ENCODE measurements at regions not wholly inside any gene's neighbourhood (a gene's known extent, or its start where the extent isn't known, plus 50 kb on each side); places are given as distances from the start of the nearest gene placed in this dataset.

- no peak for DNase-seq
- Mint-ChIP-seq H3K27me3 (peaks cover 1% of the 10 kb centered on the region), H3K4me1 (peaks cover 38% of the 10 kb centered on the region), H3K4me3 (no peak overlapping the region), H3K36me3 (ENCODE audit: low read depth) (peaks cover 11% of the 10 kb centered on the region), H3K9me3 (peaks cover 7% of the 10 kb centered on the region), H3K27ac (no peak overlapping the region)
- CTCF ChIA-PET, result interaction anchor here (1.0 to 1.4 kb wide), 2 partner anchors 9 to 11 kb away, joined by 3 to 4 read pairs; no protein-coding TSS in a partner anchor
- POLR2A ChIA-PET, result no interaction called here
Observed at GRCh38 chr13:40383132-40383531, 283.3 kb downstream of the FOXO1 start.

- H3K9me3 Mint-ChIP-seq, result peaks cover 7% of the 10 kb centered on the region
- ChIA-PET CTCF (interaction anchor here (1.0 to 1.4 kb wide), 2 partner anchors 8 to 12 kb away, joined by 3 to 4 read pairs; no protein-coding TSS in a partner anchor), POLR2A (no interaction called here)
- H3K27ac Mint-ChIP-seq, result no peak overlapping the region
- peaks cover 44% of the 10 kb centered on the region for H3K4me1 Mint-ChIP-seq
- DNase-seq, result no peak
- peaks cover 1% of the 10 kb centered on the region for H3K27me3 Mint-ChIP-seq
- no peak overlapping the region for H3K4me3 Mint-ChIP-seq
- H3K36me3 Mint-ChIP-seq (ENCODE audit: low read depth), result peaks cover 13% of the 10 kb centered on the region
Observed at GRCh38 chr13:40383885-40384284, 282.6 kb downstream of the FOXO1 start.

GRCh38 chr13:40384976-40385857 is 281.2 kb downstream of the FOXO1 start:
- peaks cover 5% of the 10 kb centered on the region for H3K9me3 Mint-ChIP-seq
- DNase-seq, result no peak
- POLR2A ChIA-PET, result no interaction called here
- peak overlapping the region; percentile 14 for H3K27ac Mint-ChIP-seq
- CTCF ChIA-PET, result interaction anchor here (0.6 to 0.7 kb wide), 2 partner anchors 398 to 454 kb away, joined by 3 read pairs; no protein-coding TSS in a partner anchor
- peaks cover 15% of the 10 kb centered on the region for H3K36me3 Mint-ChIP-seq (ENCODE audit: low read depth)
- no peaks in the 10 kb centered on the region for H3K27me3 Mint-ChIP-seq
- no peak overlapping the region for H3K4me3 Mint-ChIP-seq
- peaks cover 52% of the 10 kb centered on the region for H3K4me1 Mint-ChIP-seq

- H3K4me1 Mint-ChIP-seq, result peaks cover 58% of the 10 kb centered on the region
- peak overlapping the region; percentile 82 for H3K27ac Mint-ChIP-seq
- DNase-seq, result no peak
- no peak overlapping the region for H3K4me3 Mint-ChIP-seq
- no peaks in the 10 kb centered on the region for H3K27me3 Mint-ChIP-seq
- CTCF ChIA-PET, result no interaction called here
- POLR2A ChIA-PET, result no interaction called here
- peaks cover 5% of the 10 kb centered on the region for H3K9me3 Mint-ChIP-seq
- H3K36me3 Mint-ChIP-seq (ENCODE audit: low read depth), result peaks cover 15% of the 10 kb centered on the region
Observed at GRCh38 chr13:40385858-40386180, 280.6 kb downstream of the FOXO1 start.

GRCh38 chr13:40386586-40386985 is 279.9 kb downstream of the FOXO1 start:
- Mint-ChIP-seq H3K9me3 (peaks cover 5% of the 10 kb centered on the region), H3K27me3 (no peaks in the 10 kb centered on the region), H3K36me3 (ENCODE audit: low read depth) (peaks cover 15% of the 10 kb centered on the region), H3K4me3 (no peak overlapping the region), H3K27ac (no peak overlapping the region), H3K4me1 (peaks cover 61% of the 10 kb centered on the region)
- ChIA-PET POLR2A (no interaction called here), CTCF (interaction anchor here (0.7 to 0.9 kb wide), 2 partner anchors 106 to 285 kb away, joined by 3 read pairs; no protein-coding TSS in a partner anchor)
- DNase-seq, result no peak

GRCh38 chr13:40387775-40388174 is 278.7 kb downstream of the FOXO1 start:
- DNase-seq, result no peak
- H3K4me3 Mint-ChIP-seq, result peak overlapping the region; percentile 33
- H3K9me3 Mint-ChIP-seq, result peaks cover 5% of the 10 kb centered on the region
- no peaks in the 10 kb centered on the region for H3K27me3 Mint-ChIP-seq
- peaks cover 15% of the 10 kb centered on the region for H3K36me3 Mint-ChIP-seq (ENCODE audit: low read depth)
- H3K4me1 Mint-ChIP-seq, result peaks cover 58% of the 10 kb centered on the region
- peak overlapping the region; percentile 81 for H3K27ac Mint-ChIP-seq
- POLR2A ChIA-PET, result no interaction called here
- CTCF ChIA-PET, result no interaction called here

- ChIA-PET CTCF (no interaction called here), POLR2A (interaction anchor here (0.6 kb wide), 1 partner anchor 279 kb away, joined by 4 read pairs; no protein-coding TSS in a partner anchor)
- DNase-seq, result peak; percentile 91
- Mint-ChIP-seq H3K4me1 (peaks cover 55% of the 10 kb centered on the region), H3K36me3 (ENCODE audit: low read depth) (peaks cover 15% of the 10 kb centered on the region), H3K27me3 (no peaks in the 10 kb centered on the region), H3K9me3 (peaks cover 5% of the 10 kb centered on the region), H3K27ac (peak overlapping the region; percentile 96), H3K4me3 (peak overlapping the region; percentile 68)
Observed at GRCh38 chr13:40388617-40389016, 277.8 kb downstream of the FOXO1 start.

- Mint-ChIP-seq H3K9me3 (peaks cover 5% of the 10 kb centered on the region), H3K27me3 (no peaks in the 10 kb centered on the region), H3K27ac (peak overlapping the region; percentile 96), H3K36me3 (ENCODE audit: low read depth) (peaks cover 17% of the 10 kb centered on the region), H3K4me3 (peak overlapping the region; percentile 68), H3K4me1 (peaks cover 54% of the 10 kb centered on the region)
- CTCF ChIA-PET, result no interaction called here
- DNase-seq, result peak; percentile 71
- POLR2A ChIA-PET, result no interaction called here
Observed at GRCh38 chr13:40389081-40389641, 277.3 kb downstream of the FOXO1 start.

- no peak for DNase-seq
- Mint-ChIP-seq H3K27ac (peak overlapping the region; percentile 80), H3K27me3 (no peaks in the 10 kb centered on the region), H3K4me1 (peaks cover 45% of the 10 kb centered on the region), H3K4me3 (peak overlapping the region; percentile 3), H3K9me3 (peaks cover 5% of the 10 kb centered on the region), H3K36me3 (ENCODE audit: low read depth) (peaks cover 19% of the 10 kb centered on the region)
- CTCF ChIA-PET, result interaction anchor here (1.0 kb wide), 1 partner anchor 42 kb away, joined by 3 read pairs; no protein-coding TSS in a partner anchor
- POLR2A ChIA-PET, result no interaction called here
Observed at GRCh38 chr13:40390401-40390916, 276.0 kb downstream of the FOXO1 start.

- H3K4me1 Mint-ChIP-seq, result peaks cover 35% of the 10 kb centered on the region
- POLR2A ChIA-PET, result no interaction called here
- no peak for DNase-seq
- peaks cover 5% of the 10 kb centered on the region for H3K9me3 Mint-ChIP-seq
- no peaks in the 10 kb centered on the region for H3K27me3 Mint-ChIP-seq
- H3K4me3 Mint-ChIP-seq, result no peak overlapping the region
- CTCF ChIA-PET, result interaction anchor here (0.7 to 1.4 kb wide), 2 partner anchors 8 to 20 kb away, joined by 3 to 4 read pairs; no protein-coding TSS in a partner anchor
- H3K27ac Mint-ChIP-seq, result no peak overlapping the region
- peaks cover 19% of the 10 kb centered on the region for H3K36me3 Mint-ChIP-seq (ENCODE audit: low read depth)
Observed at GRCh38 chr13:40391788-40392187, 274.7 kb downstream of the FOXO1 start.

GRCh38 chr13:40394304-40394985 is 272.0 kb downstream of the FOXO1 start:
- Mint-ChIP-seq H3K27me3 (no peaks in the 10 kb centered on the region), H3K4me3 (no peak overlapping the region), H3K4me1 (peaks cover 15% of the 10 kb centered on the region), H3K27ac (no peak overlapping the region), H3K36me3 (ENCODE audit: low read depth) (peaks cover 12% of the 10 kb centered on the region), H3K9me3 (peaks cover 4% of the 10 kb centered on the region)
- DNase-seq, result no peak
- CTCF ChIA-PET, result no interaction called here
- POLR2A ChIA-PET, result no interaction called here

GRCh38 chr13:40398065-40398464 is 268.4 kb downstream of the FOXO1 start:
- no peaks in the 10 kb centered on the region for H3K27me3 Mint-ChIP-seq
- ChIA-PET CTCF (no interaction called here), POLR2A (no interaction called here)
- no peak overlapping the region for H3K4me3 Mint-ChIP-seq
- peaks cover 11% of the 10 kb centered on the region for H3K4me1 Mint-ChIP-seq
- H3K36me3 Mint-ChIP-seq (ENCODE audit: low read depth), result peaks cover 11% of the 10 kb centered on the region
- H3K9me3 Mint-ChIP-seq, result peaks cover 4% of the 10 kb centered on the region
- DNase-seq, result no peak
- no peak overlapping the region for H3K27ac Mint-ChIP-seq

- CTCF ChIA-PET, result no interaction called here
Observed at GRCh38 chr13:40399756-40400155, 266.7 kb downstream of the FOXO1 start.

More at GRCh38 chr13:40399756-40400155, 266.7 kb downstream of the FOXO1 start:
- H3K27ac Mint-ChIP-seq, result no peak overlapping the region
- peaks cover 7% of the 10 kb centered on the region for H3K36me3 Mint-ChIP-seq (ENCODE audit: low read depth)
- peaks cover 4% of the 10 kb centered on the region for H3K9me3 Mint-ChIP-seq
- H3K27me3 Mint-ChIP-seq, result no peaks in the 10 kb centered on the region
- no peak overlapping the region for H3K4me3 Mint-ChIP-seq
- POLR2A ChIA-PET, result no interaction called here
- no peak for DNase-seq
- H3K4me1 Mint-ChIP-seq, result peaks cover 15% of the 10 kb centered on the region
